HCT116 (cell line): ENCODE measurements at regions not wholly inside any gene's neighbourhood (a gene's known extent, or its start where the extent isn't known, plus 50 kb on each side); places are given as distances from the start of the nearest gene placed in this dataset.
"Not testable (repeated sequence)": the region's sequence is repeated elsewhere in the genome, so short reads cannot be mapped to it uniquely, and the experiment has no call there.

Experiments
- EZH2 ChIP-seq: fragments of 200-600 bp; sonication (generic); IDR thresholded peaks from 2 replicates; pipeline ENCODE4 v1.6.1; 2017; ENCODE audit warnings: antibody characterized with exemption, mixed run types
- EZH2phosphoT487 ChIP-seq: fragments of 200-600 bp; IDR thresholded peaks from 2 replicates; pipeline ENCODE4 v1.6.1; 2018; ENCODE audit warnings: antibody characterized with exemption, borderline replicate concordance
- POLR2A ChIP-seq: IDR thresholded peaks from 2 replicates; pipeline ENCODE4 v1.7.0; 2011; ENCODE audit warnings: borderline replicate concordance; ENCODE audit not compliant: insufficient read depth, insufficient read length; ENCODE audit errors: extremely low read depth
- POLR2AphosphoS5 ChIP-seq: IDR thresholded peaks from 2 replicates; pipeline ENCODE4 v1.6.1; 2011; ENCODE audit warnings: mild to moderate bottlenecking, low read depth, low read length, moderate library complexity
- RAD21 ChIP-seq: IDR thresholded peaks from 2 replicates; pipeline ENCODE4 v1.6.1; 2012; ENCODE audit warnings: low read depth, mild to moderate bottlenecking
- TF ChIP-seq, protein P1 (sequence below): IDR thresholded peaks from 2 replicates; pipeline ENCODE4 v1.6.1; 2012; ENCODE audit warnings: low read depth
- TF ChIP-seq, protein P2 (sequence below): IDR thresholded peaks from 2 replicates; pipeline ENCODE4 v1.6.1; 2012
- TF ChIP-seq, protein P3 (sequence below), 3 experiments: fragments of 200-600 bp in 1 of 3; sonication (generic) in 1 of 3; IDR thresholded peaks in 2 of 3; conservative IDR thresholded peaks in 1 of 3; 2 replicates each; pipeline ENCODE4 v1.5.1; 2012 to 2017; ENCODE audit warnings: low read depth in 2 of 3, low read length in 2 of 3, antibody characterized with exemption in 1 of 3, borderline replicate concordance in 1 of 3, control low read depth in 1 of 3, mild to moderate bottlenecking in 1 of 3, mixed read lengths in 1 of 3, mixed run types in 1 of 3, moderate library complexity in 1 of 3; ENCODE audit not compliant: insufficient read depth in 1 of 3

- TF ChIP-seq, protein P1, sequence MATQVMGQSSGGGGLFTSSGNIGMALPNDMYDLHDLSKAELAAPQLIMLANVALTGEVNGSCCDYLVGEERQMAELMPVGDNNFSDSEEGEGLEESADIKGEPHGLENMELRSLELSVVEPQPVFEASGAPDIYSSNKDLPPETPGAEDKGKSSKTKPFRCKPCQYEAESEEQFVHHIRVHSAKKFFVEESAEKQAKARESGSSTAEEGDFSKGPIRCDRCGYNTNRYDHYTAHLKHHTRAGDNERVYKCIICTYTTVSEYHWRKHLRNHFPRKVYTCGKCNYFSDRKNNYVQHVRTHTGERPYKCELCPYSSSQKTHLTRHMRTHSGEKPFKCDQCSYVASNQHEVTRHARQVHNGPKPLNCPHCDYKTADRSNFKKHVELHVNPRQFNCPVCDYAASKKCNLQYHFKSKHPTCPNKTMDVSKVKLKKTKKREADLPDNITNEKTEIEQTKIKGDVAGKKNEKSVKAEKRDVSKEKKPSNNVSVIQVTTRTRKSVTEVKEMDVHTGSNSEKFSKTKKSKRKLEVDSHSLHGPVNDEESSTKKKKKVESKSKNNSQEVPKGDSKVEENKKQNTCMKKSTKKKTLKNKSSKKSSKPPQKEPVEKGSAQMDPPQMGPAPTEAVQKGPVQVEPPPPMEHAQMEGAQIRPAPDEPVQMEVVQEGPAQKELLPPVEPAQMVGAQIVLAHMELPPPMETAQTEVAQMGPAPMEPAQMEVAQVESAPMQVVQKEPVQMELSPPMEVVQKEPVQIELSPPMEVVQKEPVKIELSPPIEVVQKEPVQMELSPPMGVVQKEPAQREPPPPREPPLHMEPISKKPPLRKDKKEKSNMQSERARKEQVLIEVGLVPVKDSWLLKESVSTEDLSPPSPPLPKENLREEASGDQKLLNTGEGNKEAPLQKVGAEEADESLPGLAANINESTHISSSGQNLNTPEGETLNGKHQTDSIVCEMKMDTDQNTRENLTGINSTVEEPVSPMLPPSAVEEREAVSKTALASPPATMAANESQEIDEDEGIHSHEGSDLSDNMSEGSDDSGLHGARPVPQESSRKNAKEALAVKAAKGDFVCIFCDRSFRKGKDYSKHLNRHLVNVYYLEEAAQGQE: not testable (repeated sequence)
- TF ChIP-seq POLR2AphosphoS5, EZH2, POLR2A, RAD21, EZH2phosphoT487: not testable (repeated sequence)
- TF ChIP-seq, protein P2, sequence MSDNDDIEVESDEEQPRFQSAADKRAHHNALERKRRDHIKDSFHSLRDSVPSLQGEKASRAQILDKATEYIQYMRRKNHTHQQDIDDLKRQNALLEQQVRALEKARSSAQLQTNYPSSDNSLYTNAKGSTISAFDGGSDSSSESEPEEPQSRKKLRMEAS: not testable (repeated sequence)
- TF ChIP-seq, protein P3, sequence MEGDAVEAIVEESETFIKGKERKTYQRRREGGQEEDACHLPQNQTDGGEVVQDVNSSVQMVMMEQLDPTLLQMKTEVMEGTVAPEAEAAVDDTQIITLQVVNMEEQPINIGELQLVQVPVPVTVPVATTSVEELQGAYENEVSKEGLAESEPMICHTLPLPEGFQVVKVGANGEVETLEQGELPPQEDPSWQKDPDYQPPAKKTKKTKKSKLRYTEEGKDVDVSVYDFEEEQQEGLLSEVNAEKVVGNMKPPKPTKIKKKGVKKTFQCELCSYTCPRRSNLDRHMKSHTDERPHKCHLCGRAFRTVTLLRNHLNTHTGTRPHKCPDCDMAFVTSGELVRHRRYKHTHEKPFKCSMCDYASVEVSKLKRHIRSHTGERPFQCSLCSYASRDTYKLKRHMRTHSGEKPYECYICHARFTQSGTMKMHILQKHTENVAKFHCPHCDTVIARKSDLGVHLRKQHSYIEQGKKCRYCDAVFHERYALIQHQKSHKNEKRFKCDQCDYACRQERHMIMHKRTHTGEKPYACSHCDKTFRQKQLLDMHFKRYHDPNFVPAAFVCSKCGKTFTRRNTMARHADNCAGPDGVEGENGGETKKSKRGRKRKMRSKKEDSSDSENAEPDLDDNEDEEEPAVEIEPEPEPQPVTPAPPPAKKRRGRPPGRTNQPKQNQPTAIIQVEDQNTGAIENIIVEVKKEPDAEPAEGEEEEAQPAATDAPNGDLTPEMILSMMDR (IDR thresholded peaks at IDR 0.05 in 2 of 3, conservative IDR thresholded peaks at IDR 0.05 in 1 of 3; ENCODE audit: borderline replicate concordance in 1 of 3, insufficient read depth in 1 of 3, low read depth in 2 of 3, low read length in 2 of 3): not testable (repeated sequence)
These were observed 55.6 kb upstream of the MTLN start for GRCh38 chr2:110267828-110268407.
